Peyer's patch (tissue), 4 donors: ENCODE measurements at regions not wholly inside any gene's neighbourhood (a gene's known extent, or its start where the extent isn't known, plus 50 kb on each side); places are given as distances from the start of the nearest gene placed in this dataset.
A peak's percentile ranks its signal among the peaks of the same experiment; 100 is the strongest.
"Not testable (repeated sequence)": the region's sequence is repeated elsewhere in the genome, so short reads cannot be mapped to it uniquely, and the experiment has no call there.

ENCODE experiments used
- DNase-seq, 3 donors: peaks; one replicate each; pipeline ENCODE4 v3.0.0-alpha.2; 2017 to 2019
- H3K27ac ChIP-seq, 4 donors: fragments of 200-600 bp; sonication (generic); one replicate each; pipeline ENCODE4 v1.5.1; 2016 to 2019
- H3K27me3 ChIP-seq, 2 donors: fragments of 200-600 bp; sonication (generic); one replicate each; pipeline ENCODE4 v1.5.1; 2019
- H3K36me3 ChIP-seq, 3 donors: fragments of 200-600 bp; sonication (generic); one replicate each; pipeline ENCODE4 v1.5.1; 2016 to 2019
- H3K4me1 ChIP-seq, 4 donors: fragments of 200-600 bp; sonication (generic); one replicate each; pipeline ENCODE4 v1.5.1; 2016 to 2019
- H3K4me3 ChIP-seq, 4 donors: fragments of 200-600 bp; sonication (generic); 1 replicate in 3 of 4; 2 replicates in 1 of 4; pipeline ENCODE4 v1.5.1; 2016 to 2019; ENCODE audit warnings: mild to moderate bottlenecking in 1 of 4
- H3K9me3 ChIP-seq, 4 donors: fragments of 200-600 bp; sonication (generic); one replicate each; pipeline ENCODE4 v1.5.1; 2016 to 2019; ENCODE audit warnings: mild to moderate bottlenecking in 1 of 4
- POLR2A ChIP-seq, 2 donors: fragments of 450-650 bp; IDR thresholded peaks; one replicate each; pipeline ENCODE4 v1.5.1; 2017; ENCODE audit warnings: antibody characterized with exemption in 2 of 2, mild to moderate bottlenecking in 2 of 2, moderate library complexity in 2 of 2
- small RNA-seq, 2 donors: library from RNA; depleted of rRNA; stranded (forward); fragments of <200 nt; gene quantifications; one replicate each; pipeline ENCODE3, GENCODE V24; 2016
- TF ChIP-seq, protein P1 (sequence below), 6 experiments: fragments of 450-650 bp in 4 of 6; fragments of 200-600 bp in 2 of 6; sonication (generic) in 1 of 6; IDR thresholded peaks; one replicate each; pipeline ENCODE4 v1.5.1; 2017 to 2019; ENCODE audit warnings: antibody characterized with exemption in 6 of 6, mild to moderate bottlenecking in 3 of 6, moderate library complexity in 1 of 6

- DNase-seq = no peak
These were observed 114.6 kb downstream of the NBPF12 start for GRCh38 chr1:147052677-147053076.

GRCh38 chr1:147052143-147052542, 114.0 kb downstream of the NBPF12 start:
- H3K27me3 ChIP-seq = no peaks in the 10 kb centered on the region
- no peak overlapping the region for H3K27ac ChIP-seq
- no peaks in the 10 kb centered on the region for H3K9me3 ChIP-seq
- H3K4me1 ChIP-seq = no peaks in the 10 kb centered on the region
- no peaks in the 10 kb centered on the region for H3K36me3 ChIP-seq
- peak in 1 of 3 donors; percentile 32 for DNase-seq
- no peak for TF ChIP-seq POLR2A (IDR thresholded peaks at IDR 0.05)
- TF ChIP-seq, protein P1, sequence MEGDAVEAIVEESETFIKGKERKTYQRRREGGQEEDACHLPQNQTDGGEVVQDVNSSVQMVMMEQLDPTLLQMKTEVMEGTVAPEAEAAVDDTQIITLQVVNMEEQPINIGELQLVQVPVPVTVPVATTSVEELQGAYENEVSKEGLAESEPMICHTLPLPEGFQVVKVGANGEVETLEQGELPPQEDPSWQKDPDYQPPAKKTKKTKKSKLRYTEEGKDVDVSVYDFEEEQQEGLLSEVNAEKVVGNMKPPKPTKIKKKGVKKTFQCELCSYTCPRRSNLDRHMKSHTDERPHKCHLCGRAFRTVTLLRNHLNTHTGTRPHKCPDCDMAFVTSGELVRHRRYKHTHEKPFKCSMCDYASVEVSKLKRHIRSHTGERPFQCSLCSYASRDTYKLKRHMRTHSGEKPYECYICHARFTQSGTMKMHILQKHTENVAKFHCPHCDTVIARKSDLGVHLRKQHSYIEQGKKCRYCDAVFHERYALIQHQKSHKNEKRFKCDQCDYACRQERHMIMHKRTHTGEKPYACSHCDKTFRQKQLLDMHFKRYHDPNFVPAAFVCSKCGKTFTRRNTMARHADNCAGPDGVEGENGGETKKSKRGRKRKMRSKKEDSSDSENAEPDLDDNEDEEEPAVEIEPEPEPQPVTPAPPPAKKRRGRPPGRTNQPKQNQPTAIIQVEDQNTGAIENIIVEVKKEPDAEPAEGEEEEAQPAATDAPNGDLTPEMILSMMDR (IDR thresholded peaks at IDR 0.05) = no peak
- H3K4me3 ChIP-seq = no peak overlapping the region

More at GRCh38 chr1:147052677-147053076, 114.6 kb downstream of the NBPF12 start:
- Histone ChIP-seq H3K27ac (no peak overlapping the region), H3K36me3 (no peaks in the 10 kb centered on the region), H3K9me3 (no peaks in the 10 kb centered on the region), H3K4me1 (no peaks in the 10 kb centered on the region), H3K27me3 (no peaks in the 10 kb centered on the region), H3K4me3 (no peak overlapping the region)
- no peak for TF ChIP-seq POLR2A (IDR thresholded peaks at IDR 0.05)
- TF ChIP-seq, protein P1 (IDR thresholded peaks at IDR 0.05) = no peak

- TF ChIP-seq, protein P1 (IDR thresholded peaks at IDR 0.05) = no peak
- DNase-seq = no peak
These were observed 113.0 kb downstream of the NBPF12 start for GRCh38 chr1:147051136-147051535.

DNA sequence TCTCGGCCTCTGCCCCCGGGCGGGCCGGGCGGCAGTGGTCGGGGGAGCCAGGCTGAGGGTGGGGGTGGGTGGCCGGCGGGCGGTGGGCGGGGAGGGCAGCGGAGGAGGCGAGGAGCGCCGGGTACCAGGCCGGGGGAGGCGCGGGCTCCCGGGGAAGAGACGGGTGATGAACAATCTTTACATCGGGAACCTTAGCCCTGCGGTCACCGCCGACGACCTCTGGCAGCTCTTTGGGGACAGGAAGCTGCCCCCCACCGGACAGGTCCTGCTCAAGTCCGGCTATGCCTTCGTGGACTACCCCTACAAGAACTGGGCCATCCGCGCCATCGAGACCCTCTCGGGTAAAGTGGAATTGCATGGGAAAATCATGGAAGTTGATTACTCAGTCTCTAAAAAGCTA, 112.5 kb downstream of the NBPF12 start:
- H3K27ac ChIP-seq = no peak overlapping the region
- no peak for DNase-seq
- H3K27me3 ChIP-seq = no peaks in the 10 kb centered on the region
- H3K36me3 ChIP-seq = no peaks in the 10 kb centered on the region
- H3K9me3 ChIP-seq = no peaks in the 10 kb centered on the region
- H3K4me3 ChIP-seq = no peak overlapping the region
- TF ChIP-seq, protein P1 (IDR thresholded peaks at IDR 0.05) = no peak
- no peak for TF ChIP-seq POLR2A (IDR thresholded peaks at IDR 0.05)
- H3K4me1 ChIP-seq = no peaks in the 10 kb centered on the region

More at GRCh38 chr1:147051136-147051535, 113.0 kb downstream of the NBPF12 start:
- H3K9me3 ChIP-seq = no peaks in the 10 kb centered on the region
- no peak overlapping the region for H3K27ac ChIP-seq
- H3K4me1 ChIP-seq = no peaks in the 10 kb centered on the region
- no peaks in the 10 kb centered on the region for H3K27me3 ChIP-seq
- H3K4me3 ChIP-seq = no peak overlapping the region
- H3K36me3 ChIP-seq = no peaks in the 10 kb centered on the region

- peak overlapping the region in 1 of 4 donors; percentile 35 for H3K27ac ChIP-seq
- H3K4me3 ChIP-seq, DNase-seq, H3K4me1 ChIP-seq, H3K27me3 ChIP-seq, H3K9me3 ChIP-seq, H3K36me3 ChIP-seq: not testable (repeated sequence)
These were observed 108.8 kb downstream of the NBPF12 start for GRCh38 chr1:147046863-147047394.

DNA sequence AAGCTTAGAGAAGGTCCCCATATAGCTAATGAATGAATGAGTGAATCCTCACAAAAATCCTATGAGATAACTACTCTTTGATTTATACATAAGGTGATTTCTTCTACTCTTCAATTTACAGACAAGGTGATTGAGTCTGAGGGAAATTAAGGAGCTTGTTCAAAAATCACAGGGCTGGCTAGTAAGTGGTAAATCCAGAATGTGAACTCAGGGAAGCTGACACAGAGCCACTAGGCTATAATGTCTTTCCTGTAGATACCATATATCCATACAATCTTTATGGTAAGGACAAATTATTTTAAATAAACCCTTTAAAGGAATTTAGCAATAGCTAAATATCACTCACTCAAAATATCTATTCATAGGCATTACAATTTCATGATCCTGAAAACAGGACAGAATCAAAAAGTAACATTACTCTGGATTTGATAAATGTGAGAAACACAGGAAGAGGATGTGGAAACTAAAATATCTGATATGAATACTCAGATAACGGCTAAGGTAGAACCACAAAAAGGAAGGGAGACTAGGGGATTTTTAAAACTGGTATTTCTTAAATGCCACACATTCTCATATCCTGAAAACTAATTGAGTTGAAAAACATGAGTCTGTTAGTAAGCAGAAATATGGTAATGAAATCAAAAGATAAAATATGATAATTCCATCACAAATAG, 108.2 kb downstream of the NBPF12 start:
- no peak for DNase-seq
- Histone ChIP-seq H3K4me3 (no peak overlapping the region), H3K27me3 (no peaks in the 10 kb centered on the region), H3K36me3 (no peaks in the 10 kb centered on the region), H3K9me3 (no peaks in the 10 kb centered on the region), H3K27ac (peak overlapping the region in 1 of 4 donors; percentile 42), H3K4me1 (no peaks in the 10 kb centered on the region)
- TF ChIP-seq, protein P1 (IDR thresholded peaks at IDR 0.05) = no peak
- TF ChIP-seq POLR2A (IDR thresholded peaks at IDR 0.05) = no peak

Small RNA genes in the stretch of these regions (small RNA-seq; reads per million reads assigned to genes)
- gene RNU1-151P = 0 reads per million in 2 donors
